ENCODE measurements at regions not wholly inside any gene's neighbourhood (a gene's known extent, or its start where the extent isn't known, plus 50 kb on each side); places are given as distances from the start of the nearest gene placed in this dataset.
A peak's percentile ranks its signal among the peaks of the same experiment; 100 is the strongest.
"Not testable (repeated sequence)": the region's sequence is repeated elsewhere in the genome, so short reads cannot be mapped to it uniquely, and the experiment has no call there.

DNA sequence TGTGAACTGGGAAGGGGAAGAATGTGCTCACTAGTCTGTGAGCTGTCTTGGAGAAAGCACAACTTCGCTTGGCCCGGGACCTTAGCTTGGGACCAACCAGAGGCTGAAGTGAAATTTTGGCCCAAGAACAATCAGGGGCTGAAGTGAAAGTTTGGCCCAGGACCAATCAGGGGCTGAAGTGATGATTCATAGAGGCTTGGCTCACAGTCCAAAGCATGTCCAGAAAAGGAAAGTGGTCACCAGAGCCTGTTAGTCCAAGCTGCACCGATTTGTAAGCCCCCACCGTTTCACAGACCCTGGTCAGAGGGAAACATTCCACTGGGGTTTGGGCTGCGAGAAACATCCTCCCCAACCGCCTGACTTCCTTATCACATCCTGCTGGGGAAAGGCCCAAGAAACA, 763.3 kb downstream of the SPATA31A7 start:
- not testable (repeated sequence) for H3K27me3 Mint-ChIP-seq (ENCODE audit: low read depth in 3 of 3); DNase-seq; H3K36me3 Mint-ChIP-seq; H3K4me3 Mint-ChIP-seq; H3K9me3 Mint-ChIP-seq; H3K4me1 Mint-ChIP-seq; H3K27ac Mint-ChIP-seq

DNA sequence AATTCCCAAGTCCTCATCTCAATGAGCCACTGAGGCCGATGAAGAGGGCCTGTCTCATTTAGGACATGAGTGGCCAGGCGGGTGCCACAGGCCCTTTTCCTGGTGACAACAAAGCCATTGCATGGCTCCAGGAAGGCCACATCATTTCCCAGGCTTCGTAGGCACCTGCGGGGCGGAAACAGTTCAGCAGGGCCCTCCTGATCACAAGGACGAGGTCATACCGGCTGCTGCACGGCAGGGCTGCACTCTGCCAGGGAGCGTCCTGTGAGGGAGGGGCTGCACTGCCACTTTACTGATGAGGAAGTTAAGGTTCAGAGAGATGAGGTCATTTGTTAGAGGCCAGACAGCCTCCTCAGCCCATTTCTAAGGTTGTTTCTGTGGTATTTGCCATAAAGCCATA, 781.8 kb downstream of the SPATA31A7 start:
- H3K9me3 Mint-ChIP-seq; H3K27ac Mint-ChIP-seq; H3K36me3 Mint-ChIP-seq; H3K4me3 Mint-ChIP-seq; H3K27me3 Mint-ChIP-seq (ENCODE audit: low read depth in 3 of 3); DNase-seq; H3K4me1 Mint-ChIP-seq: not testable (repeated sequence)

DNA sequence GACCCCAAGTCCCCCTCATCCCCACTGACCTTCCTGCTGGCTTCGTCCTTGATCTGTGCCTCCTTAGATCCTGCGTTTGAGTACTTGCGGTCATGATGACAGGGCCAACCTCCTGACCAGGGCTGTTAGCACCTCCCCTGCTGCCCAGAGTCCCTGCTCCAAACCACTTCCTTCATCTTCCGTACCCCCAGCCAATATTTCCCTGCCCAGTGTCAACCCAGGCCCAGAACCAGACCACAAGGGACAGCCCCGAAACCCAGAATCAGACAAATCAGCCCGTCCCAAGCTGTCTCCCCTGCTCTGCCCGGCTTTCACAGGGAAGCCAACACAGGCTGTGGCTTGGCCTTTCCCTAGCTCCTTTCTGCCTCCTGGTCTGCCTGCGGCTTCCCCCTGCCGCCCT, 784.7 kb downstream of the SPATA31A7 start:
- not testable (repeated sequence) for H3K4me1 Mint-ChIP-seq; H3K9me3 Mint-ChIP-seq; H3K36me3 Mint-ChIP-seq; H3K4me3 Mint-ChIP-seq; H3K27me3 Mint-ChIP-seq (ENCODE audit: low read depth in 3 of 3); H3K27ac Mint-ChIP-seq
- DNase-seq, result peak in 1 of 3 donors; percentile 5

DNA sequence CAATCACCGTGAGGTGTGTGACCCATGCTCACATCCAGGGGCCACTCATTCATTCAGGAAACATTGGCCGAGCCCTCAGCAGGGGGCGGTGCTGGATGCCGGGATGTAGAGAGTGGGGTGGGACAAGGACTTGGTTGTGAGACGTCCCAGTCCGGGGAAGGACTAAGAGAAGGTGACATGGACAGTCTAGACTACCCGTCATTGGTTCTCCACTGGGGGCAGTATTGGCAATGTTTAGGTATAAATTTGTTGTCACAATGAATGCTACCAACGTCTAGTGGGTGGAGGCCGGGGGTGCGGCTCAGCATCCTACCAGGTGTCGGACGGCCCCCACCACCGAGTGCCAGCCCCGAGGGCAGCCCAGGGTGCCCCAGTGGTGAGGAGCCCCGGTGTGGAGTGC, 786.5 kb downstream of the SPATA31A7 start:
- not testable (repeated sequence) for H3K4me1 Mint-ChIP-seq; H3K27ac Mint-ChIP-seq; DNase-seq; H3K4me3 Mint-ChIP-seq; H3K36me3 Mint-ChIP-seq; H3K9me3 Mint-ChIP-seq; H3K27me3 Mint-ChIP-seq (ENCODE audit: low read depth in 3 of 3)

DNA sequence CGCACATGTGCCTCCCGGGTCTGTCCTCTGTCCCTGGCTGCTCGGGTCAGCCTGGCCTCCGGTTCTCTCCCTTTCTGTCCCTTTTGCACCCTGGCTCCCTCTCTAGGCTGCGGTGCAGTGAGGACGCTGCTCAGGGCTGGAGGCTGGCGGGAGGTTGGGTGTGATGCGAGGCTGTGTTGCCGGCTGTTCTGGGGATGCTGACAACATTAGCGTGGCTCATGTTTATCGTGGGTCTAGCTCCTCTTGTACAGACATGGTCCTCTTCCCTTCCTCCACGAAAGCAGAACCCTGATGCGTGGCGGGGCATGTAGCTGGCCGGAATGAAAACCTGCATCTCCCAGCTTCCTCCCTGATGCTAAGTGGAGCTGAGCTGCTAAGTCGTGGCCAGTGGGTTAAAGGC, 792.9 kb downstream of the SPATA31A7 start:
- not testable (repeated sequence) for H3K27me3 Mint-ChIP-seq (ENCODE audit: low read depth in 3 of 3); H3K9me3 Mint-ChIP-seq; H3K27ac Mint-ChIP-seq; DNase-seq; H3K4me3 Mint-ChIP-seq; H3K36me3 Mint-ChIP-seq; H3K4me1 Mint-ChIP-seq

DNA sequence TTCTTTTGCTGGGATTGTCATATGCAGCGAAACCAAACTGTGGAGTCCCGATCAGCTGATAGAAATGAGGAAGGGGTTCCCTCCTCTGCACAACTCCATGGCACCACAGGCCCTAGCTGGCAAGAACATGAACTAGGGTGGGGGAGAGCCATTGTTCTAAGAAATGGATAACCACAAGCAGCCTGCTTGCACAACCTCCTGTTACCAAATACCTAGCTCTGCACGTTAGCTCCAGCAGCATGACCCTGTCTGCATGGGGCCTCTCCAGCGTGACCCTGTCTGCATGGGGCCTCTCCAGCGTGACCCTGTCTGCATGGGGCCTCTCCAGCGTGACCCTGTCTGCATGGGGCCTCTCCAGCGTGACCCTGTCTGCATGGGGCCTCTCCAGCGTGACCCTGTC, 793.6 kb downstream of the SPATA31A7 start:
- not testable (repeated sequence) for H3K27ac Mint-ChIP-seq; H3K4me1 Mint-ChIP-seq; H3K9me3 Mint-ChIP-seq; DNase-seq; H3K27me3 Mint-ChIP-seq (ENCODE audit: low read depth in 3 of 3); H3K36me3 Mint-ChIP-seq; H3K4me3 Mint-ChIP-seq

DNA sequence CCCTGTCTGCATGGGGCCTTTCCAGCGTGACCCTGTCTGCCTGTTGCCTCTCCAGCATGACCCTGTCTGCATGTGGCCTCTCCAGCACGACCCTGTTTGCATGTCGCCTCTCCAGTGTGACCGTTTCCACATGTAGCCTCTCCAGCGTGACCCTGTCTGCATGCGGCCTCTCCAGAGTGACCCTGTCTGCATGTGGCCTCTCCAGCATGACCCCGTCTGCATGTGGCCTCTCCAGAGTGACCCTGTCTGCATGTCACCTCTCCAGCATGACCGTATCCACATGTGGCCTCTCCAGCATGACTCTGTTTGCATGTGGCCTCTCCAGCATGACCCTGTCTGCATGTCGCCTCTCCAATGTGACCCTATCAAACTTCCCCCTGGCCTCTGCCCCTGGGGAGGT, 794.1 kb downstream of the SPATA31A7 start:
- not testable (repeated sequence) for H3K27ac Mint-ChIP-seq; H3K9me3 Mint-ChIP-seq; H3K27me3 Mint-ChIP-seq (ENCODE audit: low read depth in 3 of 3); DNase-seq; H3K4me1 Mint-ChIP-seq; H3K36me3 Mint-ChIP-seq; H3K4me3 Mint-ChIP-seq

DNA sequence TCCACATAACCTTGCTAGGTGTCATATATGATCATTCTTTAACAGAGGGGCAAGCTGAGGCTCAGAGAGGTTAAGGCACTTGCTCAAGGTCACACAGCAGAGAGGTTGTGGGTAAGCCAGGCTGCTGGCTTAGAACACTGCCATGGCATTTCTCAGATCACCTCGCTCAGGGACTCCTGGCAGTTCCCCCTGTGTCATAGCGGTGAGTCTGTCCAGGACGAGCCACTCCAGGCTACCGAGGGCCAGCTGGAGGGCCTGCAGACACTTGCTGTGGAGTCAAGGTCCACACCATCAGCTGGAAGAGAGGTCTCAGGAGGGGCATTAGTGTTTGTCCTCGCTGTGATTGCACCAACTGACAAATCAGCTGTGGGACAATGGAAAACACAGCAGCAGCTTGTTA, 794.7 kb downstream of the SPATA31A7 start:
- H3K27me3 Mint-ChIP-seq (ENCODE audit: low read depth in 3 of 3); H3K36me3 Mint-ChIP-seq; H3K9me3 Mint-ChIP-seq; DNase-seq; H3K27ac Mint-ChIP-seq; H3K4me1 Mint-ChIP-seq; H3K4me3 Mint-ChIP-seq: not testable (repeated sequence)

DNA sequence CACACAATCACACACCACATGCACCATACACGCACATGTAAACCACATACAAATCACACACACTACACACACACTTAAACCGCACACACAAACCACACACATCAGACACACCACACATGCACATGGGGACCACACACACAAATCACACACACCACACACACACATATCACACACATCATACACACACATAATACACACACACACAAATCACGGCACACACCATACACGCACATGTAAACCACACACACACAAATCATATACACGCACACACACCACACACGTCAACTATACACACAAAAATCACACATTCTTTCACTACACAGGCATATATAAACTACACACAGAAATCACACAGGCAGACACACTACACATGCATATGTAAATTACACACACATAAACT, 802.3 kb downstream of the SPATA31A7 start:
- H3K9me3 Mint-ChIP-seq; H3K27me3 Mint-ChIP-seq (ENCODE audit: low read depth in 3 of 3); H3K27ac Mint-ChIP-seq; H3K4me1 Mint-ChIP-seq; H3K36me3 Mint-ChIP-seq; DNase-seq; H3K4me3 Mint-ChIP-seq: not testable (repeated sequence)

DNA sequence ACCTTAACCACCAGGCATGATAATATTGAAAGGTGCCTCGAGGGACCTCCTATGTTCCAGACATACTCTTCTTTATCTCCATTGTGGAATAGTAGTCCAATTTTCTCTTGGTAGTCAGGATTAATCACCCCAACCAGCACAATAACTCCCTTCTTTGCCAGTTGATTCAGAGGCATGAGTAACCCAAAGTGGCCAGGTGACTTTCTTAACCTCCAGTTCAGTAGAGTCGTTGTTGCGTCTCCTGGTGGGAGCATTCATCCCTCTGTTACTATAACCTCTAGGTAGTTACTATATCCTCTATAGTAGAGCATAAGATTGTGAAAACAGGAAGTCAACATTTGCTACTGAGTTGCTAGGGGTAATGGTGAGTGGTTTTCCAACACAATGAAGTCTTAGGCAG, 842.6 kb downstream of the SPATA31A7 start:
- not testable (repeated sequence) for H3K27ac Mint-ChIP-seq; H3K27me3 Mint-ChIP-seq (ENCODE audit: low read depth in 3 of 3); DNase-seq; H3K9me3 Mint-ChIP-seq; H3K4me1 Mint-ChIP-seq; H3K36me3 Mint-ChIP-seq; H3K4me3 Mint-ChIP-seq

DNA sequence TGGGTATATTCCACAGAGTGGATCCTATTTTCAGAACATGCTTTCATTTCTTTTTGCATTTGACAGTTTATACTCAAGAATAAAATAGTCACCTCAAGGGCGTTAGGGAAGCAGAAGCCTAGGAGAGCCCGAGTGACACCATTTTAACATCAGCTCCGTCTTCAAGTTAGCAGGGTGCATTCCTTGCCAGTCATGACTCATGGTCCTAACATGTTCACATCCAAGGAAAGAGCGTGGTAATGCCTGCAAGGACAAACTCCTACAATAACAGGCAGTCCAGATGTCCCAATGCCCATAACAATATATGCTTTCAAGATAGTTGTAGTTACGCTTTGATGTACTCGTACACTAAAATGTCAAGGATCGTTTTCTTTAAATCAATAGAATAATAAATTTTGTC, 848.4 kb downstream of the SPATA31A7 start:
- H3K27me3 Mint-ChIP-seq (ENCODE audit: low read depth in 3 of 3); H3K9me3 Mint-ChIP-seq; H3K4me3 Mint-ChIP-seq; H3K27ac Mint-ChIP-seq; H3K4me1 Mint-ChIP-seq; H3K36me3 Mint-ChIP-seq; DNase-seq: not testable (repeated sequence)

DNA sequence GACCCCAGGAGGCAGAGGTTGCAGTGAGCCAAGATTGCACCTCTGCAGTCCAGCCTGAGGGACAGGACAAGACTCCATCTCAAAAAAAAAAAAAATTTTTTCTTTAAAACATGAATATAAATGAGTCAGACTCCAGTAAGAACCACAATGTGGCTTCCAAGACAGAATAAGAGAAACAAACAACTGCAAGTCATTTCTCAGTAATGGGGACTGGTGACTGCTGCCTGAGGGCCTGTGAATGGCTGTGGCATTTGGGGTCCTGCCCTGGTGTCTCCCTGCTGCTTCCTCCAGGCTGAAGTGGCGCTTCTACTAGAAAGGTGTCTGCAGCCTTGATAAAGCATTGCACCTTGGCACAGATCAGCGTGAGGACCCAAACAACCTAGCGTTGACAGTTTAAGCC, 868.3 kb downstream of the SPATA31A7 start:
- H3K4me1 Mint-ChIP-seq; H3K4me3 Mint-ChIP-seq; DNase-seq; H3K27ac Mint-ChIP-seq; H3K36me3 Mint-ChIP-seq; H3K9me3 Mint-ChIP-seq; H3K27me3 Mint-ChIP-seq (ENCODE audit: low read depth in 3 of 3): not testable (repeated sequence)

DNA sequence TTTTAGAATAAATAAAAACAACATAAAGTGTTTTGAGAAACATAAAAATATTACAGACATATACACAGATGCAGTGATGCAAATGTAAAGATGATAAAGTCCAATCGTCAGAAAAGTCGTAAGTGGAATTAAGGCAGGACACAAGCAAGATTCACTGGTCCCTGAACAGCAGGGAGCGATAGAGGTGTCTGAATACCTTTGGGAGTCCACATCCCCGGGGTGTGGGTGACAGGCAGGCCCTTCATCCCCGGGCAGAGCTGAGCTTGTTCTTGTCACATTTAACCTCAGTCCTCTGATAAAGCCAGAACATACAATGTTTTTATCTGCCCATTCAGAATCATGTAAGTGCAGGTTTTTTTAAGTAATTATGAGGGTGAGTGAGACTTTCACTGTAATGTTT, 881.2 kb downstream of the SPATA31A7 start:
- H3K27me3 Mint-ChIP-seq (ENCODE audit: low read depth in 3 of 3); H3K4me1 Mint-ChIP-seq; H3K36me3 Mint-ChIP-seq; H3K27ac Mint-ChIP-seq; DNase-seq; H3K4me3 Mint-ChIP-seq; H3K9me3 Mint-ChIP-seq: not testable (repeated sequence)

DNA sequence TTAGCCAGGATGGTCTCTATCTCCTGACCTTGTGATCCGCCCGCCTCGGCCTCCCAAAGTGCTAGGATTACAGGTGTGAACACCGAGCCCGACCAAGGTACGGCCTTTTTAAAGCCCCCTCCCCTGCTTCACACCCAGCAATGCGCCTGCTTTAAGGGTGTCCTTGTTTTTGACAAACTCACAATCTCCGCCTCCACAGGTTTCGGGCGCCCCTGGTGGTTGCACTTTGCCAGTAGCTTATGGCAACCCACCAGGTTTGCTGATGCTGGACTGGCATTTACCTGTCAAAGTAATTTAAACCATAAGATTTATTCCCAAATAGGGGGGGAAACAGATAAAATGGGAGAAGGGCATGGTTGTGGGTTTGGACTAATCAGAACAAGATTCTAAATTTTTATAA, 883.6 kb downstream of the SPATA31A7 start:
- H3K9me3 Mint-ChIP-seq; DNase-seq; H3K36me3 Mint-ChIP-seq; H3K4me1 Mint-ChIP-seq; H3K4me3 Mint-ChIP-seq; H3K27me3 Mint-ChIP-seq (ENCODE audit: low read depth in 3 of 3); H3K27ac Mint-ChIP-seq: not testable (repeated sequence)

DNA sequence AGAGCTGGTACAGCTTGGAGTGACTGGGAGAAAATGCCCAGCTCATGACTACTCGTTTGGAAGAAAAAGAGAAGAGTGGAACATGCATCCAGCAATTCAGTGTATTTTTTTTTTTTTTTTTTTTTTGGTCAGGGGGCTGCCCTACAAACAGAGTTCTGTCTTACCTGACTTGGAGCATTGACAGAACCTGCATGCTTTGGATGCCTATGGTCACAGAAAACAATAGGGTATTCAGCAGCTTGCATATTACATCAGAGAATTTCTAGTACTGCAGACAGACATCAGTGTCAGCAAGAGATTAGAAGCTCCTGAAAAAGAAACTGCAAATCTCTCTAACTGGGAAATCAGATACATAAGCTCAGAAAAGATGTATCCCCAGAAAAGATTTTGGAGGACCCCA, 894.4 kb downstream of the SPATA31A7 start:
- H3K4me1 Mint-ChIP-seq; H3K27me3 Mint-ChIP-seq (ENCODE audit: low read depth in 3 of 3); DNase-seq; H3K27ac Mint-ChIP-seq; H3K36me3 Mint-ChIP-seq; H3K9me3 Mint-ChIP-seq; H3K4me3 Mint-ChIP-seq: not testable (repeated sequence)

DNA sequence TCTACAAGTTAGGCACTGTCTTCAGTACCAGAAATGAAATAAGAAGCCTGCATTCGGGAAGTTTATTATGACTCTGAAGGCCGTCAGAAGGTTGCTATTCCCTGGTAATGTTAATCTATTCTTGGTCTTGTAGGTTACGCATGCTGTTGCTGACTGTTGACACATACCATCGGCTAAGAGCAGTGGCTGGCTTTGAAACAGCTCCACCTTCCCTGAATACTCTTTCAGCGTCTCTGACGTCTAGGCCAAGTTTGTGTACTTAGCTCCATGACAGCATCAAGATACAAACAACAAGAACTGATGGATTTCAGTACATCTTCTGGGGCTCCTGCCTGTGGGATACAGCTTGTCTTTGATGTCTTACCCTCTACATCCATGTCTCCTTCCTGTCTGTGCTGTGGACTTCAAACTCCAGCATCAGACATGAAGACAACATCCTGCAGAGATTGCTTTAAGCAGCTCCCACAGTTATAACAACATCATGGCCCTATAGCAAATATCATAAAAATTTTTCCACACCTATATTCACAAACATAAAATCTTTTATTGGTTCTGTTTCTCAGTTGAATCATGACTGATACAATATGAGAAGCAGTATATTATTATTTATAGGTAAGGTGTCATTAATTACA, 906.0 kb downstream of the SPATA31A7 start:
- H3K36me3 Mint-ChIP-seq; H3K9me3 Mint-ChIP-seq; H3K27me3 Mint-ChIP-seq (ENCODE audit: low read depth in 3 of 3); H3K4me1 Mint-ChIP-seq; H3K27ac Mint-ChIP-seq; H3K4me3 Mint-ChIP-seq; DNase-seq: not testable (repeated sequence)

Measured in immature natural killer cell (primary cell).